GM21786 (cell line): ENCODE measurements at regions not wholly inside any gene's neighbourhood (a gene's known extent, or its start where the extent isn't known, plus 50 kb on each side); places are given as distances from the start of the nearest gene placed in this dataset.

ENCODE experiments used
- ATAC-seq: cut with Tn5 transposase; IDR thresholded peaks from one replicate; pipeline ENCODE4 v1.9.1; 2021; ENCODE audit not compliant: unreplicated experiment

- no peak for ATAC-seq
Measured at GRCh38 chr1:172973424-172973823, 77.3 kb downstream of the TNFSF18 start.

GRCh38 chr1:172976222-172977041, 74.3 kb downstream of the TNFSF18 start:
- ATAC-seq: no peak

GRCh38 chr1:172977296-172978017, 73.3 kb downstream of the TNFSF18 start:
- no peak for ATAC-seq

GRCh38 chr1:172978595-172978994, 72.1 kb downstream of the TNFSF18 start:
- ATAC-seq: no peak

GRCh38 chr1:172979828-172980227, 70.9 kb downstream of the TNFSF18 start:
- ATAC-seq: no peak

GRCh38 chr1:172980456-172980855, 70.3 kb downstream of the TNFSF18 start:
- ATAC-seq: no peak

- no peak for ATAC-seq
Measured at GRCh38 chr1:172980971-172981370, 69.8 kb downstream of the TNFSF18 start.
